ENCODE measurements at regions not wholly inside any gene's neighbourhood (a gene's known extent, or its start where the extent isn't known, plus 50 kb on each side); places are given as distances from the start of the nearest gene placed in this dataset.

- ATAC-seq (ENCODE audit: low read depth) = no peak
- no peaks in the 10 kb centered on the region for H3K36me3 ChIP-seq (replicated peaks in 1 of 2; ENCODE audit: control extremely low read depth in 1 of 2, control insufficient read depth in 1 of 2, extremely low read depth in 1 of 2, insufficient read depth in 2 of 2, low read length in 1 of 2)
- no peak for DNase-seq
- Mint-ChIP-seq H3K4me1 (no peaks in the 10 kb centered on the region), H3K4me3 (no peak overlapping the region), H3K27me3 (no peaks in the 10 kb centered on the region), H3K27ac (no peak overlapping the region), H3K9me3 (ENCODE audit: insufficient read depth) (no peaks in the 10 kb centered on the region)
- no peak overlapping the region for H3K4me3 ChIP-seq (ENCODE audit: control extremely low read depth in 1 of 5, extremely low read depth in 1 of 5, insufficient read depth in 1 of 5, low read depth in 2 of 5, low read length in 4 of 5)
- H3K79me2 ChIP-seq (ENCODE audit: control insufficient read depth, insufficient read depth, low read length) = no peaks in the 10 kb centered on the region
- no peaks in the 10 kb centered on the region for H3K4me1 ChIP-seq (ENCODE audit: control insufficient read depth in 2 of 2, insufficient read depth in 2 of 2, low read length in 2 of 2)
- H3K4me2 ChIP-seq (replicated peaks; ENCODE audit: low read depth, low read length, poor library complexity, severe bottlenecking) = no peak overlapping the region
- POLR2A ChIA-PET = no interaction called here
- no peak overlapping the region for H2AFZ ChIP-seq (ENCODE audit: insufficient read depth, low read depth, low read length, poor library complexity, severe bottlenecking)
- no peak overlapping the region for H3K9ac ChIP-seq (ENCODE audit: low read length)
- H3K9me3 ChIP-seq (ENCODE audit: control extremely low read depth in 1 of 3, control insufficient read depth in 2 of 3, insufficient read depth in 1 of 3, low read length in 2 of 3) = no peaks in the 10 kb centered on the region
- intact Hi-C loops (cut with micrococcal nuclease) = no loop called here
- H4K20me1 ChIP-seq (ENCODE audit: control insufficient read depth, insufficient read depth, low read length, poor library complexity, severe bottlenecking) = no peaks in the 10 kb centered on the region
- TF ChIP-seq EZH2 (IDR thresholded peaks at IDR 0.05; ENCODE audit: borderline replicate concordance, insufficient read depth, low read depth, low read length, poor library complexity, severe bottlenecking) = no peak
- TF ChIP-seq, protein P1, sequence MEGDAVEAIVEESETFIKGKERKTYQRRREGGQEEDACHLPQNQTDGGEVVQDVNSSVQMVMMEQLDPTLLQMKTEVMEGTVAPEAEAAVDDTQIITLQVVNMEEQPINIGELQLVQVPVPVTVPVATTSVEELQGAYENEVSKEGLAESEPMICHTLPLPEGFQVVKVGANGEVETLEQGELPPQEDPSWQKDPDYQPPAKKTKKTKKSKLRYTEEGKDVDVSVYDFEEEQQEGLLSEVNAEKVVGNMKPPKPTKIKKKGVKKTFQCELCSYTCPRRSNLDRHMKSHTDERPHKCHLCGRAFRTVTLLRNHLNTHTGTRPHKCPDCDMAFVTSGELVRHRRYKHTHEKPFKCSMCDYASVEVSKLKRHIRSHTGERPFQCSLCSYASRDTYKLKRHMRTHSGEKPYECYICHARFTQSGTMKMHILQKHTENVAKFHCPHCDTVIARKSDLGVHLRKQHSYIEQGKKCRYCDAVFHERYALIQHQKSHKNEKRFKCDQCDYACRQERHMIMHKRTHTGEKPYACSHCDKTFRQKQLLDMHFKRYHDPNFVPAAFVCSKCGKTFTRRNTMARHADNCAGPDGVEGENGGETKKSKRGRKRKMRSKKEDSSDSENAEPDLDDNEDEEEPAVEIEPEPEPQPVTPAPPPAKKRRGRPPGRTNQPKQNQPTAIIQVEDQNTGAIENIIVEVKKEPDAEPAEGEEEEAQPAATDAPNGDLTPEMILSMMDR (IDR thresholded peaks at IDR 0.05) = no peak
- CTCF ChIA-PET = no interaction called here
- no CpG with 5 or more reads among the region's 1 CpG for WGBS (ENCODE audit: insufficient coverage)
- H3K27ac ChIP-seq (ENCODE audit: low read length in 2 of 2) = no peak overlapping the region
- no peaks in the 10 kb centered on the region for H3K27me3 ChIP-seq (replicated peaks in 1 of 4; ENCODE audit: control extremely low read depth in 1 of 4, control insufficient read depth in 3 of 4, insufficient read depth in 4 of 4, low read length in 3 of 4)
These were observed 426.9 kb downstream of the NR4A2 start for GRCh38 chr2:155905657-155906056.

- ChIA-PET CTCF (no interaction called here), POLR2A (no interaction called here)
- no peaks in the 10 kb centered on the region for H3K79me2 ChIP-seq (ENCODE audit: control insufficient read depth, insufficient read depth, low read length)
- intact Hi-C loops (cut with micrococcal nuclease) = no loop called here
- no CpG with 5 or more reads among the region's 2 CpGs for WGBS (ENCODE audit: insufficient coverage)
- H3K36me3 ChIP-seq (replicated peaks in 1 of 2; ENCODE audit: control extremely low read depth in 1 of 2, control insufficient read depth in 1 of 2, extremely low read depth in 1 of 2, insufficient read depth in 2 of 2, low read length in 1 of 2) = no peaks in the 10 kb centered on the region
- TF ChIP-seq, protein P1 (IDR thresholded peaks at IDR 0.05) = no peak
- TF ChIP-seq EZH2 (IDR thresholded peaks at IDR 0.05; ENCODE audit: borderline replicate concordance, insufficient read depth, low read depth, low read length, poor library complexity, severe bottlenecking) = no peak
- no peaks in the 10 kb centered on the region for H3K4me1 ChIP-seq (ENCODE audit: control insufficient read depth in 2 of 2, insufficient read depth in 2 of 2, low read length in 2 of 2)
- Mint-ChIP-seq H3K9me3 (ENCODE audit: insufficient read depth) (no peaks in the 10 kb centered on the region), H3K4me1 (no peaks in the 10 kb centered on the region), H3K4me3 (no peak overlapping the region), H3K27ac (no peak overlapping the region), H3K27me3 (no peaks in the 10 kb centered on the region)
- H3K4me2 ChIP-seq (replicated peaks; ENCODE audit: low read depth, low read length, poor library complexity, severe bottlenecking) = no peak overlapping the region
- H4K20me1 ChIP-seq (ENCODE audit: control insufficient read depth, insufficient read depth, low read length, poor library complexity, severe bottlenecking) = no peaks in the 10 kb centered on the region
- DNase-seq (no peak), ATAC-seq (ENCODE audit: low read depth) (no peak)
- H2AFZ ChIP-seq (ENCODE audit: insufficient read depth, low read depth, low read length, poor library complexity, severe bottlenecking) = no peak overlapping the region
- H3K4me3 ChIP-seq (ENCODE audit: control extremely low read depth in 1 of 5, extremely low read depth in 1 of 5, insufficient read depth in 1 of 5, low read depth in 2 of 5, low read length in 4 of 5) = no peak overlapping the region
- H3K9ac ChIP-seq (ENCODE audit: low read length) = no peak overlapping the region
- H3K27me3 ChIP-seq (replicated peaks in 1 of 4; ENCODE audit: control extremely low read depth in 1 of 4, control insufficient read depth in 3 of 4, insufficient read depth in 4 of 4, low read length in 3 of 4) = no peaks in the 10 kb centered on the region
- no peak overlapping the region for H3K27ac ChIP-seq (ENCODE audit: low read length in 2 of 2)
- no peaks in the 10 kb centered on the region for H3K9me3 ChIP-seq (ENCODE audit: control extremely low read depth in 1 of 3, control insufficient read depth in 2 of 3, insufficient read depth in 1 of 3, low read length in 2 of 3)
These were observed 427.8 kb downstream of the NR4A2 start for GRCh38 chr2:155904720-155905119.

Data from B cell (primary cell).